ENCODE measurements at regions not wholly inside any gene's neighbourhood (a gene's known extent, or its start where the extent isn't known, plus 50 kb on each side); places are given as distances from the start of the nearest gene placed in this dataset.

DNA sequence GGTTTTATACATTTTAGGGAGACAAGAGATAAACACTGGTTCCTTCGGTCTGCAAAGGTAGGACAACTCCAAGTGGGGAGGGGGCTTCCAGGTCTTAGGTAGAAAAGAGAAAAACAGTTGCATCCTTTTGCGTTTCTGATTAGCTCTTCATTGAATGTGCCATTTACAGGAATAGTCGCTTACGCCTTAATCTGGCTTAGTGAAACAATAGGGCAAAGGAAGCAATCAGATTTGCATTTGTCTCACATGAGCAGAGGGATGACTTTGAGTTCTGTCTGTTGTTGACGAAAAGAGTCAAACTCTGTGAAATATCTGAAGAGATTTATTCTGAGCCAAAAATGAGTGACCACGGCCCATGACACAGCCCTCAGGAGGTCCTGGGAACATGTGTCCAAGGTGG lies 166.0 kb upstream of the ATP10A start:
- TF ChIP-seq, protein P1, sequence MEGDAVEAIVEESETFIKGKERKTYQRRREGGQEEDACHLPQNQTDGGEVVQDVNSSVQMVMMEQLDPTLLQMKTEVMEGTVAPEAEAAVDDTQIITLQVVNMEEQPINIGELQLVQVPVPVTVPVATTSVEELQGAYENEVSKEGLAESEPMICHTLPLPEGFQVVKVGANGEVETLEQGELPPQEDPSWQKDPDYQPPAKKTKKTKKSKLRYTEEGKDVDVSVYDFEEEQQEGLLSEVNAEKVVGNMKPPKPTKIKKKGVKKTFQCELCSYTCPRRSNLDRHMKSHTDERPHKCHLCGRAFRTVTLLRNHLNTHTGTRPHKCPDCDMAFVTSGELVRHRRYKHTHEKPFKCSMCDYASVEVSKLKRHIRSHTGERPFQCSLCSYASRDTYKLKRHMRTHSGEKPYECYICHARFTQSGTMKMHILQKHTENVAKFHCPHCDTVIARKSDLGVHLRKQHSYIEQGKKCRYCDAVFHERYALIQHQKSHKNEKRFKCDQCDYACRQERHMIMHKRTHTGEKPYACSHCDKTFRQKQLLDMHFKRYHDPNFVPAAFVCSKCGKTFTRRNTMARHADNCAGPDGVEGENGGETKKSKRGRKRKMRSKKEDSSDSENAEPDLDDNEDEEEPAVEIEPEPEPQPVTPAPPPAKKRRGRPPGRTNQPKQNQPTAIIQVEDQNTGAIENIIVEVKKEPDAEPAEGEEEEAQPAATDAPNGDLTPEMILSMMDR (IDR thresholded peaks at IDR 0.05): no peak
- TF ChIP-seq POLR2A (IDR thresholded peaks at IDR 0.05) (no peak), POLR2AphosphoS5 (IDR thresholded peaks at IDR 0.05; ENCODE audit: insufficient read depth in 1 of 2, low read depth in 1 of 2) (no peak)

Data from vagina (tissue), 2 donors.